ENCODE measurements at regions not wholly inside any gene's neighbourhood (a gene's known extent, or its start where the extent isn't known, plus 50 kb on each side); places are given as distances from the start of the nearest gene placed in this dataset.
A peak's percentile ranks its signal among the peaks of the same experiment; 100 is the strongest.

DNA sequence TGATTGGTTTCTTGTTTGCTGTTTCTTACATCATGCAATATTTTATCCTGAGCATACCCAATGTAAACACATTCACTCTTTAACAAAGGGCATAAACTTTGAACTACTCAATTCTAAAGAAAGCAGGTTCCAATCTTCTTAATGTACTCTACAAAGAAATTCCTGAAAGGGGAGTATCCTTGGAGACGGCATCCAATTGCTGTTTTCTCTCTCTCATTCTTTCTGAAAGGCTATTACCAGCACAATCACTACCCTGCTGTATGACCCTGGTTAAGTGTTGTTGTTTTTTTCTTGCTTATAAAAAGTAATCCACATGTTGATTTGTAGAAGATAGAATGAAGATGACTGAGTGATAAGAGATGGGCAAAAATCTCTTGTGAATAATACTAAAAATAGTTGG lies 176.0 kb downstream of the ZNF365 start:
- 50 to 54% methylated on average over 1 of the region's 1 CpG for WGBS, 2 donors
- TF ChIP-seq, protein P1, sequence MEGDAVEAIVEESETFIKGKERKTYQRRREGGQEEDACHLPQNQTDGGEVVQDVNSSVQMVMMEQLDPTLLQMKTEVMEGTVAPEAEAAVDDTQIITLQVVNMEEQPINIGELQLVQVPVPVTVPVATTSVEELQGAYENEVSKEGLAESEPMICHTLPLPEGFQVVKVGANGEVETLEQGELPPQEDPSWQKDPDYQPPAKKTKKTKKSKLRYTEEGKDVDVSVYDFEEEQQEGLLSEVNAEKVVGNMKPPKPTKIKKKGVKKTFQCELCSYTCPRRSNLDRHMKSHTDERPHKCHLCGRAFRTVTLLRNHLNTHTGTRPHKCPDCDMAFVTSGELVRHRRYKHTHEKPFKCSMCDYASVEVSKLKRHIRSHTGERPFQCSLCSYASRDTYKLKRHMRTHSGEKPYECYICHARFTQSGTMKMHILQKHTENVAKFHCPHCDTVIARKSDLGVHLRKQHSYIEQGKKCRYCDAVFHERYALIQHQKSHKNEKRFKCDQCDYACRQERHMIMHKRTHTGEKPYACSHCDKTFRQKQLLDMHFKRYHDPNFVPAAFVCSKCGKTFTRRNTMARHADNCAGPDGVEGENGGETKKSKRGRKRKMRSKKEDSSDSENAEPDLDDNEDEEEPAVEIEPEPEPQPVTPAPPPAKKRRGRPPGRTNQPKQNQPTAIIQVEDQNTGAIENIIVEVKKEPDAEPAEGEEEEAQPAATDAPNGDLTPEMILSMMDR (IDR thresholded peaks at IDR 0.05): no peak
- no peak for TF ChIP-seq POLR2A (IDR thresholded peaks at IDR 0.05)
- TF ChIP-seq EP300 (IDR thresholded peaks at IDR 0.05): no peak
- Histone ChIP-seq H3K9me3 (no peaks in the 10 kb centered on the region), H3K27me3 (no peaks in the 10 kb centered on the region), H3K4me3 (no peak overlapping the region), H3K27ac (no peak overlapping the region), H3K4me1 (peaks cover 0 to 10% (median 0%) of the 10 kb centered on the region in 4 donors), H3K36me3 (no peaks in the 10 kb centered on the region)
- no peak for DNase-seq (ENCODE audit: low spot score in 2 of 2)

GRCh38 chr10:62554632-62555199 lies 180.5 kb downstream of the ZNF365 start:
- TF ChIP-seq, protein P1 (IDR thresholded peaks at IDR 0.05): peak in 4 of 5 experiments; percentile 19 to 33 (median 30)
- no peak for TF ChIP-seq EP300 (IDR thresholded peaks at IDR 0.05)

DNA sequence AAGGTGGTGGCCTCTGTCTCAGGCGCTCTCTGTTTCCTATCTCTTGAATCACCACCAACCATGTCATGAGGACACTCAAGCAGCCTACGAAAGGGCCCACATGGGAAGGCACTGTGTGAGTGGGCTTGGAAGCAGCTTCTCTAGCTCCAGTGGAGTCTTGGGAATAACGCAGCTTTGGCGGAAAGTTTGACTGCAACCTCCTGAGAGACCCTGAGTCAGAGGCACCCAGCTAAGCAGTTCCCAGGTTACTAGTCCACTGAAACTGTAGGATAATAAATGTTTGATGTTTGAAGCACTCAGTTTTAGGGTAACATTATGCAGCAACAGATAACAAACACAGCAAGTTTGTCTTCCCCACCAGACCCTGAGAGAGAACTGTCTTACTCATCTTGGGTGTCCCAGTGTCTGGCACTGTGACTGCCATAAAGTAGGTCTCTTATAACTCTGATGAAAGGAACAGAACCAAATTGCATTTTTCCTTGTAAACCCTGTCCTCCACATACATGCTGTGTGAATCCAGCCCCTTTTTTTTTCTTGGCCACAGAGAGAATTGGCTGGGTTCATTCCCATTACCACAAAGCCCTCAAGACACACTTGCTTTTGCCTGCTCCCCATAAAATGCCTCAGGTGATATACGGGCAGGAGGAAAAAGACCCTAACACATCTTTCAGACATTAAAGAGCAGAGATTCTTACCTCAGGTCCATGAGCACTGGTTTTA lies 185.5 kb downstream of the ZNF365 start:
- no peaks in the 10 kb centered on the region for H3K9me3 ChIP-seq
- no peak for DNase-seq (ENCODE audit: low spot score in 2 of 2)
- no peak for TF ChIP-seq POLR2A (IDR thresholded peaks at IDR 0.05)
- TF ChIP-seq EP300 (IDR thresholded peaks at IDR 0.05): no peak
- TF ChIP-seq, protein P1 (IDR thresholded peaks at IDR 0.05): no peak
- 88 to 94% methylated on average over 5 of the region's 5 CpGs for WGBS, 2 donors
- H3K36me3 ChIP-seq: no peaks in the 10 kb centered on the region
- peaks cover 0 to 14% (median 5%) of the 10 kb centered on the region in 4 donors for H3K4me1 ChIP-seq
- H3K4me3 ChIP-seq: no peak overlapping the region
- H3K27ac ChIP-seq: no peak overlapping the region
- no peaks in the 10 kb centered on the region for H3K27me3 ChIP-seq

More at GRCh38 chr10:62554632-62555199, 180.5 kb downstream of the ZNF365 start:
- Histone ChIP-seq H3K9me3 (no peaks in the 10 kb centered on the region), H3K36me3 (no peaks in the 10 kb centered on the region), H3K4me1 (no peaks in the 10 kb centered on the region), H3K27ac (no peak overlapping the region), H3K27me3 (no peaks in the 10 kb centered on the region), H3K4me3 (no peak overlapping the region)
- DNase-seq (ENCODE audit: low spot score in 2 of 2): no peak
- 68 to 70% methylated on average over 7 of the region's 7 CpGs for WGBS, 2 donors

- 79% methylated on average over 4 of the region's 4 CpGs for WGBS, 2 donors
- H3K27ac ChIP-seq: no peak overlapping the region
- no peaks in the 10 kb centered on the region for H3K27me3 ChIP-seq
- H3K9me3 ChIP-seq: no peaks in the 10 kb centered on the region
- DNase-seq (ENCODE audit: low spot score in 2 of 2): peak in 1 of 2 donors; percentile 61
- no peak overlapping the region for H3K4me3 ChIP-seq
- H3K4me1 ChIP-seq: peaks cover 0 to 17% (median 7%) of the 10 kb centered on the region in 4 donors
- TF ChIP-seq, protein P1 (IDR thresholded peaks at IDR 0.05): no peak
- TF ChIP-seq EP300 (IDR thresholded peaks at IDR 0.05): peak in 1 of 2 donors; percentile 56
- no peaks in the 10 kb centered on the region for H3K36me3 ChIP-seq
Observed at GRCh38 chr10:62560201-62560819, 186.1 kb downstream of the ZNF365 start.

- Histone ChIP-seq H3K27me3 (no peaks in the 10 kb centered on the region), H3K4me1 (peaks cover 0 to 17% (median 7%) of the 10 kb centered on the region in 4 donors), H3K9me3 (no peaks in the 10 kb centered on the region), H3K27ac (no peak overlapping the region), H3K4me3 (no peak overlapping the region), H3K36me3 (no peaks in the 10 kb centered on the region)
- 63 to 75% methylated on average over 3 of the region's 3 CpGs for WGBS, 2 donors
- DNase-seq (ENCODE audit: low spot score in 2 of 2): no peak
- TF ChIP-seq EP300 (IDR thresholded peaks at IDR 0.05): no peak
- no peak for TF ChIP-seq POLR2A (IDR thresholded peaks at IDR 0.05)
- TF ChIP-seq, protein P1 (IDR thresholded peaks at IDR 0.05): no peak
Observed at GRCh38 chr10:62561151-62561550, 187.0 kb downstream of the ZNF365 start.

All from tibial nerve (tissue), 4 donors.